ENCODE measurements at regions not wholly inside any gene's neighbourhood (a gene's known extent, or its start where the extent isn't known, plus 50 kb on each side); places are given as distances from the start of the nearest gene placed in this dataset.

DNA sequence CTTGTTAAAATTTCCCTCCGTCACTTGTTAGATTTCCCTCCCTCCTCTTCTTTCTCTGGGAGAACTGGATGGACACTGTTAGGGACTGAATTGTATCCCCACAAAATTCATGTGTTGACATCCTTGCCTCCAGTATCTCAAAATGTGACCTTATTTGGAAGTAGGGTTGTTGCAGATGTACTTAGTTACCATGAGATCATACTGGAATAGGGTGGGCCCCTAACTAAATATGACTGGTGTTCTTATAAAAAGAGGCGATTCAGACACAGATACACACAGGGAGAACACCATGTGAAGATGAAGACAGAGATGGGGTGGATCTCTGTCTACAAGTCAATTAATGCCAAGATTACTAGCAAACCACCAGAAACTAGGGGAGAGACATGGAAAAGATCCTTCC lies 139.5 kb downstream of the ALDH8A1 start:
- H3K79me2 ChIP-seq (ENCODE audit: control insufficient read depth in 1 of 2, insufficient read depth in 2 of 2, low read length in 2 of 2), result no peaks in the 10 kb centered on the region
- H3K4me2 ChIP-seq (ENCODE audit: insufficient read depth in 1 of 2, low read depth in 2 of 2, low read length in 2 of 2), result no peak overlapping the region
- no peak overlapping the region for H4K8ac ChIP-seq (ENCODE audit: extremely low read depth, insufficient read depth, low read length)
- H2AK5ac ChIP-seq (ENCODE audit: low read depth, low read length), result no peak overlapping the region
- TF ChIP-seq RNF2 (IDR thresholded peaks at IDR 0.05; ENCODE audit: borderline replicate concordance, low read depth, low read length, missing control alignments, poor library complexity, severe bottlenecking), result no peak
- H2AFZ ChIP-seq (ENCODE audit: low read length), result no peak overlapping the region
- H3K27me3 ChIP-seq (replicated peaks in 1 of 4; ENCODE audit: control insufficient read depth in 3 of 4, extremely low read depth in 1 of 4, insufficient read depth in 3 of 4, low read length in 3 of 4), result no peaks in the 10 kb centered on the region
- H3K56ac ChIP-seq (replicated peaks; ENCODE audit: insufficient read length, low read depth, low read length), result no peak overlapping the region
- H2BK120ac ChIP-seq (replicated peaks; ENCODE audit: low read depth, low read length), result no peak overlapping the region
- H3K4ac ChIP-seq (replicated peaks; ENCODE audit: insufficient read length, low read depth, low read length), result no peak overlapping the region
- H2BK5ac ChIP-seq (ENCODE audit: low read depth, low read length), result no peak overlapping the region
- H3K4me3 ChIP-seq (ENCODE audit: extremely low read depth in 1 of 4, insufficient read depth in 2 of 4, low read depth in 3 of 4, low read length in 4 of 4), result no peak overlapping the region
- POLR2A ChIA-PET (ENCODE audit: partially characterized antibody), result no interaction called here
- H4K5ac ChIP-seq (ENCODE audit: insufficient read length, low read depth, low read length), result no peak overlapping the region
- CTCF ChIA-PET (ENCODE audit: partially characterized antibody), result interaction anchor here (0.7 to 2.8 kb wide), 4 partner anchors 12 to 654 kb away, joined by 4 to 16 read pairs (median 4); no protein-coding TSS in a partner anchor
- no peak overlapping the region for H3K18ac ChIP-seq (ENCODE audit: extremely low read depth, low read length)
- H3K14ac ChIP-seq (ENCODE audit: insufficient read length), result no peak overlapping the region
- no peaks in the 10 kb centered on the region for H4K20me1 ChIP-seq (replicated peaks in 1 of 2; ENCODE audit: control insufficient read depth in 1 of 2, insufficient read depth in 2 of 2, low read length in 2 of 2)
- no peak overlapping the region for H3K27ac ChIP-seq (ENCODE audit: low read depth, low read length)
- DNase-seq (ENCODE audit: low read depth in 1 of 2, low spot score in 2 of 2) (no peak), FAIRE-seq (no peak)
- no peak overlapping the region for H3K9ac ChIP-seq (replicated peaks in 1 of 4; ENCODE audit: extremely low read depth in 1 of 4, low read depth in 3 of 4, low read length in 3 of 4)
- no peak overlapping the region for H2BK12ac ChIP-seq (ENCODE audit: low read depth, low read length)
- H3K9me3 ChIP-seq (ENCODE audit: insufficient read depth in 2 of 2, low read depth in 1 of 2, low read length in 1 of 2), result no peaks in the 10 kb centered on the region
- H2BK20ac ChIP-seq (ENCODE audit: low read length), result no peak overlapping the region
- WGBS, 2 experiments (ENCODE audit: extremely low coverage in 1 of 2, insufficient coverage in 1 of 2, insufficient read length in 1 of 2, insufficient replicate concordance in 2 of 2, low coverage in 1 of 2, low lambda C conversion rate in 2 of 2, missing lambda C conversion rate in 1 of 2), result 98% methylated on average over 2 of the region's 2 CpGs; no CpG with 5 or more reads in 1 of the 2 experiments
- no peak overlapping the region for H4K91ac ChIP-seq (replicated peaks; ENCODE audit: insufficient read length, low read length)
- H3K23ac ChIP-seq (ENCODE audit: insufficient read length), result no peak overlapping the region
- H3K4me1 ChIP-seq (replicated peaks in 1 of 4; ENCODE audit: control insufficient read depth in 3 of 4, insufficient read depth in 4 of 4, low read length in 3 of 4), result no peaks in the 10 kb centered on the region
- no peaks in the 10 kb centered on the region for H3K79me1 ChIP-seq (ENCODE audit: low read depth, low read length)
- no peaks in the 10 kb centered on the region for H3K23me2 ChIP-seq (ENCODE audit: low read depth, low read length)
- no peaks in the 10 kb centered on the region for H3K36me3 ChIP-seq (ENCODE audit: control insufficient read depth in 2 of 4, insufficient read depth in 4 of 4, low read length in 3 of 4)
- no peak overlapping the region for H2BK15ac ChIP-seq (ENCODE audit: low read length)
